ENCODE measurements at regions not wholly inside any gene's neighbourhood (a gene's known extent, or its start where the extent isn't known, plus 50 kb on each side); places are given as distances from the start of the nearest gene placed in this dataset.

DNA sequence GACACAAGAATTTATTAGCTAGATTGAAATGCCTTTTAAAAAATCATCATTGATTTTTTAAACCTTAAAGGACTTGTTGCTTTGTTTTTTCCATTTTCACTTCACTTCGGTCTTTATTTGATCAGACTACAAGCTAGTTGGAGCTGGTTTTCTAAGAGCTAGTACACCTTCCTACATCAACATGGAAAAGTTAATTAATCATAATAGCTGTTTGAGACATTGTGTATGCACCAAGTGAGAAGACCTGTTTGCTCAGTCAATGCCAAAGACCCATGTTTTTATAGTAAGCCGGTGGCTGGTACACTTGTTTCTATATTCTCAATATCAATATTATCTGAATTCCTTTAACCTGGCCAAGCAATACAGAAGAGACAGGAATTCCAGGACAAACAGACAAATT, 310.2 kb upstream of the SGK1 start:
- TF ChIP-seq, protein P1, sequence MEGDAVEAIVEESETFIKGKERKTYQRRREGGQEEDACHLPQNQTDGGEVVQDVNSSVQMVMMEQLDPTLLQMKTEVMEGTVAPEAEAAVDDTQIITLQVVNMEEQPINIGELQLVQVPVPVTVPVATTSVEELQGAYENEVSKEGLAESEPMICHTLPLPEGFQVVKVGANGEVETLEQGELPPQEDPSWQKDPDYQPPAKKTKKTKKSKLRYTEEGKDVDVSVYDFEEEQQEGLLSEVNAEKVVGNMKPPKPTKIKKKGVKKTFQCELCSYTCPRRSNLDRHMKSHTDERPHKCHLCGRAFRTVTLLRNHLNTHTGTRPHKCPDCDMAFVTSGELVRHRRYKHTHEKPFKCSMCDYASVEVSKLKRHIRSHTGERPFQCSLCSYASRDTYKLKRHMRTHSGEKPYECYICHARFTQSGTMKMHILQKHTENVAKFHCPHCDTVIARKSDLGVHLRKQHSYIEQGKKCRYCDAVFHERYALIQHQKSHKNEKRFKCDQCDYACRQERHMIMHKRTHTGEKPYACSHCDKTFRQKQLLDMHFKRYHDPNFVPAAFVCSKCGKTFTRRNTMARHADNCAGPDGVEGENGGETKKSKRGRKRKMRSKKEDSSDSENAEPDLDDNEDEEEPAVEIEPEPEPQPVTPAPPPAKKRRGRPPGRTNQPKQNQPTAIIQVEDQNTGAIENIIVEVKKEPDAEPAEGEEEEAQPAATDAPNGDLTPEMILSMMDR (IDR thresholded peaks at IDR 0.05) = no peak
- TF ChIP-seq POLR2AphosphoS5 (IDR thresholded peaks at IDR 0.05) = no peak

Data from prostate gland (tissue), 2 donors.